ENCODE measurements at regions not wholly inside any gene's neighbourhood (a gene's known extent, or its start where the extent isn't known, plus 50 kb on each side); places are given as distances from the start of the nearest gene placed in this dataset.

DNA sequence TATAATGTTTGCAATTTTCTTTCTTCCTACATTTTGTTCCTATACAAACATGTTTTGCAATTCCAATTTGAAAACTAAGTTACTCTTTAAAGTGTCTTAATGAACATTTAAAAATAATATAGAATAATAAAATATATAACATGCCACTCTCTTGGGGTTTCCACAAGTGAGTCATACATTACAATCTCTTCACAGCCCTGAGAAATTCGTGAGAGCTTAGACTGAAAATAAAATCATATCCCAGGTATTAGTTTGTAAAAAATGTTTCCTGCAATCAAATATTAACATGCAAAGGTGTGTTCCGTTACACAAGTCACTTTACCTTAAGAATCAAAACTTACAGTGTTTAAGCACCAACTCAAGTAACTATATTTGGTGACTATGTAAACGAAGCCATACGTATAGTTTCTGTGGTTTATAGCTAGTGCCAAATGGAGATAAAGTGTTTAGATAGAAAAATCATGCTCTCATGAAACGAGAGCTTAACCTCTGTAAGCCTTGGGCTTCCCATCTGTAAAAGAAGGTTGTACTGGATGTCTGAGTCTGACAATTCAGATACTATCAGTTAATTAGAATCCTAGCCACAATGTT lies 253.6 kb upstream of the ANO3 start:
- no peaks in the 10 kb centered on the region for H4K20me1 ChIP-seq (ENCODE audit: insufficient read depth, low read length)
- H2AFZ ChIP-seq (ENCODE audit: low read length): peak overlapping the region; percentile 95
- TF ChIP-seq, protein P1, sequence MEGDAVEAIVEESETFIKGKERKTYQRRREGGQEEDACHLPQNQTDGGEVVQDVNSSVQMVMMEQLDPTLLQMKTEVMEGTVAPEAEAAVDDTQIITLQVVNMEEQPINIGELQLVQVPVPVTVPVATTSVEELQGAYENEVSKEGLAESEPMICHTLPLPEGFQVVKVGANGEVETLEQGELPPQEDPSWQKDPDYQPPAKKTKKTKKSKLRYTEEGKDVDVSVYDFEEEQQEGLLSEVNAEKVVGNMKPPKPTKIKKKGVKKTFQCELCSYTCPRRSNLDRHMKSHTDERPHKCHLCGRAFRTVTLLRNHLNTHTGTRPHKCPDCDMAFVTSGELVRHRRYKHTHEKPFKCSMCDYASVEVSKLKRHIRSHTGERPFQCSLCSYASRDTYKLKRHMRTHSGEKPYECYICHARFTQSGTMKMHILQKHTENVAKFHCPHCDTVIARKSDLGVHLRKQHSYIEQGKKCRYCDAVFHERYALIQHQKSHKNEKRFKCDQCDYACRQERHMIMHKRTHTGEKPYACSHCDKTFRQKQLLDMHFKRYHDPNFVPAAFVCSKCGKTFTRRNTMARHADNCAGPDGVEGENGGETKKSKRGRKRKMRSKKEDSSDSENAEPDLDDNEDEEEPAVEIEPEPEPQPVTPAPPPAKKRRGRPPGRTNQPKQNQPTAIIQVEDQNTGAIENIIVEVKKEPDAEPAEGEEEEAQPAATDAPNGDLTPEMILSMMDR (conservative IDR thresholded peaks at IDR 0.05; ENCODE audit: low read length): no peak
- no peak for TF ChIP-seq EZH2phosphoT487 (IDR thresholded peaks at IDR 0.05; ENCODE audit: borderline replicate concordance, low read depth, low read length)
- peak overlapping the region; percentile 23; the same call in 1 of the 2 replicates for H3K4me2 ChIP-seq (ENCODE audit: low read length)
- no peak for DNase-seq (ENCODE audit: low spot score)
- H3K79me2 ChIP-seq (ENCODE audit: insufficient read depth, low read depth, low read length): no peaks in the 10 kb centered on the region
- CTCF ChIA-PET (ENCODE audit: unreplicated experiment): no interaction called here
- no peaks in the 10 kb centered on the region for H3K9me2 ChIP-seq (ENCODE audit: insufficient read depth, low read length)
- no TSS peak for BruUV-seq (replicated peaks)
- POLR2A ChIA-PET: interaction anchor here (0.6 to 7.6 kb wide), 13 partner anchors 8 to 101 kb away, joined by 3 to 66 read pairs (median 7); no protein-coding TSS in a partner anchor
- H3K36me3 ChIP-seq (ENCODE audit: insufficient read depth, low read length): no peaks in the 10 kb centered on the region; the same call in 1 of the 2 replicates
- peak overlapping the region; percentile 26 for H3K27ac ChIP-seq (ENCODE audit: low read depth, low read length, poor library complexity, severe bottlenecking)
- H3K4me3 ChIP-seq (ENCODE audit: low read depth, low read length, poor library complexity, severe bottlenecking): no peak overlapping the region
- peaks cover 14% of the 10 kb centered on the region for H3K4me1 ChIP-seq (ENCODE audit: insufficient read depth, low read length, poor library complexity, severe bottlenecking)
- intact Hi-C loops (cut with micrococcal nuclease; ENCODE audit: unreplicated experiment): no loop called here
- H3K9me3 ChIP-seq (ENCODE audit: low read length): peaks cover 8% of the 10 kb centered on the region; the same call in 1 of the 2 replicates

GRCh38 chr11:26084313-26084712 lies 247.6 kb upstream of the ANO3 start:
- Histone ChIP-seq H3K4me2 (ENCODE audit: low read length) (peak overlapping the region; percentile 2), H4K20me1 (ENCODE audit: insufficient read depth, low read length) (no peaks in the 10 kb centered on the region), H3K4me3 (ENCODE audit: low read depth, low read length, poor library complexity, severe bottlenecking) (no peak overlapping the region), H3K9me3 (ENCODE audit: low read length) (peaks cover 23% of the 10 kb centered on the region; the same call in 1 of the 2 replicates), H3K9me2 (ENCODE audit: insufficient read depth, low read length) (no peaks in the 10 kb centered on the region), H3K36me3 (ENCODE audit: insufficient read depth, low read length) (peaks cover 49% of the 10 kb centered on the region), H3K4me1 (ENCODE audit: insufficient read depth, low read length, poor library complexity, severe bottlenecking) (peaks cover 61% of the 10 kb centered on the region), H2AFZ (ENCODE audit: low read length) (peak overlapping the region; percentile 58; the same call in 1 of the 2 replicates), H3K27ac (ENCODE audit: low read depth, low read length, poor library complexity, severe bottlenecking) (peak overlapping the region; percentile 99), H3K79me2 (ENCODE audit: insufficient read depth, low read depth, low read length) (no peaks in the 10 kb centered on the region)
- BruUV-seq (replicated peaks): no TSS peak
- POLR2A ChIA-PET: interaction anchor here (0.7 to 2.0 kb wide), 2 partner anchors 18 to 93 kb away, joined by 3 to 6 read pairs; no protein-coding TSS in a partner anchor
- CTCF ChIA-PET (ENCODE audit: unreplicated experiment): no interaction called here
- intact Hi-C loops (cut with micrococcal nuclease; ENCODE audit: unreplicated experiment): loop anchor here (10.0 kb wide), 1 partner anchor 830 kb away; no protein-coding TSS in a partner anchor
- no peak for TF ChIP-seq EZH2phosphoT487 (IDR thresholded peaks at IDR 0.05; ENCODE audit: borderline replicate concordance, low read depth, low read length)
- TF ChIP-seq, protein P1 (conservative IDR thresholded peaks at IDR 0.05; ENCODE audit: low read length): no peak
- no peak for DNase-seq (ENCODE audit: low spot score)

DNA sequence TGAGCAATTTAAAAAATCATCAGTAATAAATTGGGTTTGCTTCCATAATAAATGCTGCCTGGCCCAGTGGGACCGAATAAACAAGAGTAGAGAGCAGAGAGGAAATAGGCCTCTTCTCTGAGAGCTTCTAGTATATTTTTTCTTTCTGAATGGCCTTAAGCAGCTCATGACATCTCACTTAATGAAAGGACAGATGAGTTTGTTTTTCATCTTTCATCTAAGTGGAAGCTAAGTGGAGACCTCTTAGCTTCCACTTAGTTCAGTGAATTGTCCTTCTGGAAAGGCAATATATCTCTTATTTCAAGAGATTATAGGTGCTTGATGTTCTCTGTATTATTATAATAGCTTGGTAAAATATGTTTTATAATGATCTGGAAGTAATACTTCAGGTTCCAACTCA lies 245.9 kb upstream of the ANO3 start:
- Histone ChIP-seq H3K4me1 (ENCODE audit: insufficient read depth, low read length, poor library complexity, severe bottlenecking) (peaks cover 74% of the 10 kb centered on the region), H2AFZ (ENCODE audit: low read length) (peak overlapping the region; percentile 75), H3K27ac (ENCODE audit: low read depth, low read length, poor library complexity, severe bottlenecking) (peak overlapping the region; percentile 99), H3K4me3 (ENCODE audit: low read depth, low read length, poor library complexity, severe bottlenecking) (peak overlapping the region; percentile 5), H3K36me3 (ENCODE audit: insufficient read depth, low read length) (peaks cover 66% of the 10 kb centered on the region), H3K79me2 (ENCODE audit: insufficient read depth, low read depth, low read length) (no peaks in the 10 kb centered on the region), H4K20me1 (ENCODE audit: insufficient read depth, low read length) (no peaks in the 10 kb centered on the region), H3K9me3 (ENCODE audit: low read length) (peaks cover 30% of the 10 kb centered on the region; the same call in 1 of the 2 replicates), H3K4me2 (ENCODE audit: low read length) (peak overlapping the region; percentile 55), H3K9me2 (ENCODE audit: insufficient read depth, low read length) (no peaks in the 10 kb centered on the region)
- ChIA-PET CTCF (ENCODE audit: unreplicated experiment) (interaction anchor here (3.0 kb wide), 1 partner anchor 12 kb away, joined by 10 read pairs; no protein-coding TSS in a partner anchor), POLR2A (interaction anchor here (0.6 to 3.5 kb wide), 23 partner anchors 8 to 1398 kb away, joined by 3 to 47 read pairs (median 4); no protein-coding TSS in a partner anchor)
- intact Hi-C loops (cut with micrococcal nuclease; ENCODE audit: unreplicated experiment): loop anchor here (10.0 kb wide), 1 partner anchor 829 kb away; no protein-coding TSS in a partner anchor
- no TSS peak for BruUV-seq (replicated peaks)
- TF ChIP-seq EZH2phosphoT487 (IDR thresholded peaks at IDR 0.05; ENCODE audit: borderline replicate concordance, low read depth, low read length): no peak
- TF ChIP-seq, protein P1 (conservative IDR thresholded peaks at IDR 0.05; ENCODE audit: low read length): no peak
- no peak for DNase-seq (ENCODE audit: low spot score)
